SU-DHL-6 (cell line): ENCODE measurements at regions not wholly inside any gene's neighbourhood (a gene's known extent, or its start where the extent isn't known, plus 50 kb on each side); places are given as distances from the start of the nearest gene placed in this dataset.

ENCODE experiments used
- H2AFZ ChIP-seq: fragments of 200-600 bp; sonication (generic); 2 replicates; pipeline ENCODE4 v1.6.1; 2014; ENCODE audit warnings: low read depth, mild to moderate bottlenecking, moderate library complexity, mixed read lengths, antibody characterized with exemption, low read length; ENCODE audit not compliant: severe bottlenecking
- H3F3A ChIP-seq: fragments of 200-600 bp; shearing (Covaris generic); 2 replicates; pipeline ENCODE4 v1.6.0; 2016; ENCODE audit warnings: antibody characterized with exemption, mild to moderate bottlenecking; ENCODE audit not compliant: insufficient read depth
- H3K27ac ChIP-seq: fragments of 200-600 bp; sonication (generic); 2 replicates; pipeline ENCODE4 v1.5.1; 2016; ENCODE audit warnings: low read depth, mild to moderate bottlenecking, low read length, moderate library complexity, mixed read lengths
- H3K27me3 ChIP-seq: fragments of 200-600 bp; sonication (generic), shearing (Covaris generic); 2 replicates; pipeline ENCODE4 v1.6.0; 2014; ENCODE audit warnings: mild to moderate bottlenecking, low read length
- H3K36me3 ChIP-seq: fragments of 200-600 bp; sonication (generic); 2 replicates; pipeline ENCODE4 v1.6.1; 2014; ENCODE audit warnings: mild to moderate bottlenecking, low read length, mixed read lengths
- H3K4me2 ChIP-seq: fragments of 300-600, 200-600 bp; shearing (Covaris generic), sonication (generic); 2 replicates; pipeline ENCODE4 v1.6.0; 2014; ENCODE audit warnings: low read length, low read depth, mild to moderate bottlenecking; ENCODE audit not compliant: poor library complexity, severe bottlenecking
- H3K4me3 ChIP-seq: fragments of 200-600 bp; sonication (generic); 2 replicates; pipeline ENCODE4 v1.5.1; 2014; ENCODE audit warnings: antibody characterized with exemption, low read length, mild to moderate bottlenecking, mixed read lengths; ENCODE audit not compliant: insufficient read depth, poor library complexity, severe bottlenecking
- H3K79me2 ChIP-seq: fragments of 200-600 bp; sonication (generic); 2 replicates; pipeline ENCODE4 v1.6.1; 2014; ENCODE audit warnings: mild to moderate bottlenecking, low read length, moderate library complexity; ENCODE audit not compliant: insufficient read depth
- H3K9ac ChIP-seq: fragments of 200-600 bp; sonication (generic); 2 replicates; pipeline ENCODE4 v1.7.0; 2014; ENCODE audit warnings: mild to moderate bottlenecking, low read length
- H3K9me2 ChIP-seq: fragments of 200-600 bp; sonication (generic); replicated peaks from 2 replicates; pipeline ENCODE4 v1.6.1; 2014; ENCODE audit warnings: low read length; ENCODE audit not compliant: insufficient read depth
- H3K9me3 ChIP-seq: fragments of 200-600 bp; sonication (generic); 2 replicates; pipeline ENCODE4 v1.6.1; 2014; ENCODE audit warnings: low read length, mixed read lengths; ENCODE audit not compliant: insufficient read depth
- H4K20me1 ChIP-seq: fragments of 200-600 bp; sonication (generic); 2 replicates; pipeline ENCODE4 v1.6.1; 2014; ENCODE audit warnings: low read depth, mild to moderate bottlenecking, antibody characterized with exemption, low read length, moderate library complexity, mixed read lengths
- CTCF ChIP-seq: fragments of 200-600 bp; sonication (generic); IDR thresholded peaks from one replicate; pipeline ENCODE4 v1.5.1; 2017; ENCODE audit warnings: antibody characterized with exemption, mild to moderate bottlenecking, low read length, moderate library complexity; ENCODE audit not compliant: insufficient read depth, poor library complexity, severe bottlenecking
- EZH2phosphoT487 ChIP-seq: fragments of 200-600 bp; sonication (generic), shearing (Covaris generic); conservative IDR thresholded peaks from 2 replicates; pipeline ENCODE4 v1.6.1; 2018; ENCODE audit warnings: mild to moderate bottlenecking, antibody characterized with exemption, low read length, moderate library complexity, mixed read lengths

DNA sequence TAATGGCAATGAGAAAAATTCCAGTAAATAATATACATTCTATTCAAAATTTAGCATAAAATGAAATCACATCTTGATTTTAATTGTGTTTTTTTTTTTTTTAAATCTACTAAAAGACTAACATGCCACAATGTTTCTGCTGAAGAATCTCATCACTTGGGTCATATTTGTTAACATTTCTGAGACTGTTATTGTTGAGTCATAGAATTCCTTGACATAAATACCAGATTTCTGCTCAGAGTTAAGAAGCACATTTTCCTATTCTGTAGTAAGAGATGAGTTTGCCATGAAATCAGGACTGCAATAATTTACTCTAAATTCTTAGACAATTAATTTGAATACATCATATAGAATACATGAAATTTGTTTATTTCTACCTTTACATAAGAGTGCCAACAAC lies 154.9 kb upstream of the KYNU start:
- Histone ChIP-seq H3K27me3 (no peaks in the 10 kb centered on the region), H3K4me3 (no peak overlapping the region), H3K9ac (no peak overlapping the region), H3K79me2 (no peaks in the 10 kb centered on the region), H2AFZ (no peak overlapping the region), H3K36me3 (no peaks in the 10 kb centered on the region), H3K9me2 (no peaks in the 10 kb centered on the region), H3K9me3 (no peaks in the 10 kb centered on the region; the same call in 1 of the 2 replicates), H3F3A (no peaks in the 10 kb centered on the region), H3K4me2 (no peak overlapping the region), H4K20me1 (no peaks in the 10 kb centered on the region), H3K27ac (no peak overlapping the region)
- TF ChIP-seq CTCF (no peak), EZH2phosphoT487 (no peak)

GRCh38 chr2:142722086-142722485 lies 155.4 kb upstream of the KYNU start:
- H3K4me3 ChIP-seq, result no peak overlapping the region
- no peaks in the 10 kb centered on the region for H4K20me1 ChIP-seq
- no peaks in the 10 kb centered on the region for H3F3A ChIP-seq
- no peak overlapping the region for H3K9ac ChIP-seq
- no peak overlapping the region for H3K27ac ChIP-seq
- H3K9me2 ChIP-seq, result no peaks in the 10 kb centered on the region
- H3K27me3 ChIP-seq, result no peaks in the 10 kb centered on the region
- H2AFZ ChIP-seq, result no peak overlapping the region
- no peak overlapping the region for H3K4me2 ChIP-seq
- H3K79me2 ChIP-seq, result no peaks in the 10 kb centered on the region
- TF ChIP-seq EZH2phosphoT487 (no peak), CTCF (no peak)
- H3K36me3 ChIP-seq, result no peaks in the 10 kb centered on the region
- H3K9me3 ChIP-seq, result no peaks in the 10 kb centered on the region

DNA sequence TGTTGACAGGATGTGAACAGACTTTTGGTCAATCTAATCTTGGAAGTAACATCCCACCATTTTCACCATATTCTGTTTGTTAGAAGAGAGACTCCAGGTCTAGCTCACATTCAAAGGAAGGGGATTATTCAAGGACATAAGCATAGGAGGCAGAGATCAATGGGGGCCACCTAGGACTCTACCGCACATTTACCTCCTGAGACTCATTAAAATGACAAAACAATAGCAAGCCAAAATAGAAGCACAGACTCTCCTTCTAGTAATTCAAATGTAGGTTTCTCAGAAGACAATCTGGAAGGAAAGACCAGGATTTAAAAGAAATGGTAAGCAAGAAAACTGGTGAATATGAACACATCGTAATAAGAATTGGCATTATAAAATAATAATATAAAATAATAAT lies 156.4 kb upstream of the KYNU start:
- Histone ChIP-seq H3F3A (no peaks in the 10 kb centered on the region), H3K27me3 (no peaks in the 10 kb centered on the region), H3K9me2 (no peaks in the 10 kb centered on the region), H3K9me3 (no peaks in the 10 kb centered on the region), H3K27ac (no peak overlapping the region), H3K4me2 (no peak overlapping the region), H4K20me1 (no peaks in the 10 kb centered on the region), H3K79me2 (no peaks in the 10 kb centered on the region), H3K36me3 (no peaks in the 10 kb centered on the region), H2AFZ (no peak overlapping the region), H3K4me3 (no peak overlapping the region), H3K9ac (no peak overlapping the region)
- TF ChIP-seq EZH2phosphoT487 (no peak), CTCF (no peak)
